IPS-15b (cell line): ENCODE measurements at regions not wholly inside any gene's neighbourhood (a gene's known extent, or its start where the extent isn't known, plus 50 kb on each side); places are given as distances from the start of the nearest gene placed in this dataset.

Source experiments
- H3K27me3 ChIP-seq: one replicate; pipeline ENCODE4 v1.6.1; 2013; ENCODE audit warnings: low read length; ENCODE audit not compliant: control insufficient read depth, insufficient read depth
- H3K36me3 ChIP-seq: one replicate; pipeline ENCODE4 v1.6.1; 2013; ENCODE audit warnings: low read length; ENCODE audit not compliant: control insufficient read depth, insufficient read depth
- H3K4me1 ChIP-seq: one replicate; pipeline ENCODE4 v1.6.1; 2013; ENCODE audit warnings: mild to moderate bottlenecking, low read length; ENCODE audit not compliant: control insufficient read depth, insufficient read depth
- H3K4me3 ChIP-seq: one replicate; pipeline ENCODE4 v1.5.1; 2013; ENCODE audit warnings: low read depth, low read length
- H3K9ac ChIP-seq: one replicate; pipeline ENCODE4 v1.6.1; 2013; ENCODE audit warnings: low read depth, mild to moderate bottlenecking, low read length
- H3K9me3 ChIP-seq: one replicate; pipeline ENCODE4 v1.6.1; 2013; ENCODE audit warnings: mild to moderate bottlenecking, low read length; ENCODE audit not compliant: control insufficient read depth, insufficient read depth

- H3K27me3 ChIP-seq = no peaks in the 10 kb centered on the region
- no peak overlapping the region for H3K4me3 ChIP-seq
- H3K9ac ChIP-seq = no peak overlapping the region
- H3K4me1 ChIP-seq = no peaks in the 10 kb centered on the region
- H3K9me3 ChIP-seq = no peaks in the 10 kb centered on the region
- H3K36me3 ChIP-seq = no peaks in the 10 kb centered on the region
These were observed 597.8 kb upstream of the SLC10A2 start for GRCh38 chr13:103663996-103664395.

- Histone ChIP-seq H3K4me3 (no peak overlapping the region), H3K36me3 (no peaks in the 10 kb centered on the region), H3K27me3 (no peaks in the 10 kb centered on the region), H3K9ac (no peak overlapping the region), H3K9me3 (no peaks in the 10 kb centered on the region), H3K4me1 (no peaks in the 10 kb centered on the region)
These were observed 590.1 kb upstream of the SLC10A2 start for GRCh38 chr13:103656311-103656710.

- H3K4me1 ChIP-seq = no peaks in the 10 kb centered on the region
- no peaks in the 10 kb centered on the region for H3K9me3 ChIP-seq
- H3K27me3 ChIP-seq = no peaks in the 10 kb centered on the region
- H3K4me3 ChIP-seq = no peak overlapping the region
- H3K9ac ChIP-seq = no peak overlapping the region
- no peaks in the 10 kb centered on the region for H3K36me3 ChIP-seq
These were observed 574.4 kb upstream of the SLC10A2 start for GRCh38 chr13:103640606-103641005.

- Histone ChIP-seq H3K4me1 (no peaks in the 10 kb centered on the region), H3K9ac (no peak overlapping the region), H3K9me3 (no peaks in the 10 kb centered on the region), H3K4me3 (no peak overlapping the region), H3K36me3 (no peaks in the 10 kb centered on the region), H3K27me3 (no peaks in the 10 kb centered on the region)
These were observed 573.1 kb upstream of the SLC10A2 start for GRCh38 chr13:103639326-103639725.

- no peak overlapping the region for H3K9ac ChIP-seq
- H3K27me3 ChIP-seq = no peaks in the 10 kb centered on the region
- no peaks in the 10 kb centered on the region for H3K4me1 ChIP-seq
- H3K36me3 ChIP-seq = no peaks in the 10 kb centered on the region
- no peak overlapping the region for H3K4me3 ChIP-seq
- H3K9me3 ChIP-seq = no peaks in the 10 kb centered on the region
These were observed 572.5 kb upstream of the SLC10A2 start for GRCh38 chr13:103638706-103639105.

- no peak overlapping the region for H3K9ac ChIP-seq
These were observed 567.8 kb upstream of the SLC10A2 start for GRCh38 chr13:103634066-103634465.

GRCh38 chr13:103625194-103625593 lies 559.0 kb upstream of the SLC10A2 start:
- H3K4me1 ChIP-seq = peaks cover 4% of the 10 kb centered on the region
- H3K4me3 ChIP-seq = no peak overlapping the region
- no peaks in the 10 kb centered on the region for H3K9me3 ChIP-seq
- H3K27me3 ChIP-seq = no peaks in the 10 kb centered on the region
- H3K36me3 ChIP-seq = no peaks in the 10 kb centered on the region
- H3K9ac ChIP-seq = no peak overlapping the region

More at GRCh38 chr13:103634066-103634465, 567.8 kb upstream of the SLC10A2 start:
- Histone ChIP-seq H3K4me1 (no peaks in the 10 kb centered on the region), H3K9me3 (no peaks in the 10 kb centered on the region), H3K4me3 (no peak overlapping the region), H3K27me3 (no peaks in the 10 kb centered on the region), H3K36me3 (no peaks in the 10 kb centered on the region)

- Histone ChIP-seq H3K9me3 (no peaks in the 10 kb centered on the region), H3K9ac (no peak overlapping the region), H3K36me3 (no peaks in the 10 kb centered on the region), H3K4me3 (no peak overlapping the region), H3K4me1 (peaks cover 4% of the 10 kb centered on the region), H3K27me3 (no peaks in the 10 kb centered on the region)
These were observed 551.9 kb upstream of the SLC10A2 start for GRCh38 chr13:103618151-103618550.

GRCh38 chr13:103615771-103616170 lies 549.6 kb upstream of the SLC10A2 start:
- H3K4me3 ChIP-seq = no peak overlapping the region

GRCh38 chr13:103614761-103615160 lies 548.5 kb upstream of the SLC10A2 start:
- Histone ChIP-seq H3K9ac (no peak overlapping the region), H3K9me3 (no peaks in the 10 kb centered on the region), H3K4me1 (no peaks in the 10 kb centered on the region), H3K27me3 (no peaks in the 10 kb centered on the region), H3K4me3 (no peak overlapping the region), H3K36me3 (no peaks in the 10 kb centered on the region)

More at GRCh38 chr13:103615771-103616170, 549.6 kb upstream of the SLC10A2 start:
- Histone ChIP-seq H3K36me3 (no peaks in the 10 kb centered on the region), H3K27me3 (no peaks in the 10 kb centered on the region), H3K9ac (no peak overlapping the region), H3K4me1 (no peaks in the 10 kb centered on the region), H3K9me3 (no peaks in the 10 kb centered on the region)

- no peaks in the 10 kb centered on the region for H3K36me3 ChIP-seq
- H3K27me3 ChIP-seq = no peaks in the 10 kb centered on the region
- no peaks in the 10 kb centered on the region for H3K9me3 ChIP-seq
- no peaks in the 10 kb centered on the region for H3K4me1 ChIP-seq
- H3K4me3 ChIP-seq = no peak overlapping the region
- no peak overlapping the region for H3K9ac ChIP-seq
These were observed 541.8 kb upstream of the SLC10A2 start for GRCh38 chr13:103607995-103608394.

GRCh38 chr13:103605546-103606326 lies 539.5 kb upstream of the SLC10A2 start:
- Histone ChIP-seq H3K4me1 (no peaks in the 10 kb centered on the region), H3K9ac (no peak overlapping the region), H3K9me3 (no peaks in the 10 kb centered on the region), H3K36me3 (no peaks in the 10 kb centered on the region), H3K4me3 (no peak overlapping the region), H3K27me3 (no peaks in the 10 kb centered on the region)
